ENCODE measurements at regions not wholly inside any gene's neighbourhood (a gene's known extent, or its start where the extent isn't known, plus 50 kb on each side); places are given as distances from the start of the nearest gene placed in this dataset.
"Not testable (repeated sequence)": the region's sequence is repeated elsewhere in the genome, so short reads cannot be mapped to it uniquely, and the experiment has no call there.

GRCh38 chr6:133802861-133803260, 86.1 kb upstream of the TCF21 start:
- DNase-seq: no peak

GRCh38 chr6:133804265-133804664, 84.6 kb upstream of the TCF21 start:
- no peak for DNase-seq

GRCh38 chr6:133805876-133806275, 83.0 kb upstream of the TCF21 start:
- DNase-seq: no peak

- DNase-seq: no peak
Measured at GRCh38 chr6:133806382-133807140, 82.4 kb upstream of the TCF21 start.

GRCh38 chr6:133807501-133807900, 81.4 kb upstream of the TCF21 start:
- DNase-seq: no peak

- no peak for DNase-seq
Measured at GRCh38 chr6:133809406-133809805, 79.5 kb upstream of the TCF21 start.

GRCh38 chr6:133811557-133811956, 77.4 kb upstream of the TCF21 start:
- DNase-seq: no peak

GRCh38 chr6:133812446-133812845, 76.5 kb upstream of the TCF21 start:
- not testable (repeated sequence) for DNase-seq

GRCh38 chr6:133814238-133814637, 74.7 kb upstream of the TCF21 start:
- no peak for DNase-seq

- DNase-seq: peak; percentile 44
Measured at GRCh38 chr6:133814797-133815196, 74.1 kb upstream of the TCF21 start.

GRCh38 chr6:133815313-133815712, 73.6 kb upstream of the TCF21 start:
- DNase-seq: no peak

- no peak for DNase-seq
Measured at GRCh38 chr6:133816171-133816570, 72.7 kb upstream of the TCF21 start.

GRCh38 chr6:133817460-133818047, 71.4 kb upstream of the TCF21 start:
- DNase-seq: peak; percentile 42

GRCh38 chr6:133818320-133818719, 70.6 kb upstream of the TCF21 start:
- DNase-seq: no peak

- DNase-seq: no peak
Measured at GRCh38 chr6:133820208-133820607, 68.7 kb upstream of the TCF21 start.

GRCh38 chr6:133827766-133828165, 61.1 kb upstream of the TCF21 start:
- DNase-seq: no peak

GRCh38 chr6:133833949-133834359, 55.0 kb upstream of the TCF21 start:
- DNase-seq: no peak

GRCh38 chr6:133834472-133835170, 54.3 kb upstream of the TCF21 start:
- DNase-seq: no peak

GRCh38 chr6:133835901-133836300, 53.0 kb upstream of the TCF21 start:
- DNase-seq: no peak

GRCh38 chr6:133837801-133838349, 51.0 kb upstream of the TCF21 start:
- peak; percentile 77 for DNase-seq
